CD14-positive monocyte (primary cell): ENCODE measurements at regions not wholly inside any gene's neighbourhood (a gene's known extent, or its start where the extent isn't known, plus 50 kb on each side); places are given as distances from the start of the nearest gene placed in this dataset.

Source experiments
- DNase-seq, 3 donors: peaks; one replicate each; pipeline ENCODE4 v3.0.0-alpha.2; 2011 to 2022
- H2AFZ ChIP-seq: 2 replicates; pipeline ENCODE4 v1.6.0; 2012; ENCODE audit warnings: mild to moderate bottlenecking, low read depth, low read length, inconsistent platforms; ENCODE audit not compliant: insufficient read depth, poor library complexity, severe bottlenecking
- H3K27ac ChIP-seq, 2 donors: 1 replicate in 1 of 2; 2 replicates in 1 of 2; pipeline ENCODE4 v1.5.1; 2012 to 2013; ENCODE audit warnings: low read length in 2 of 2, control low read depth in 1 of 2, inconsistent platforms in 1 of 2, low read depth in 1 of 2, mild to moderate bottlenecking in 1 of 2
- H3K27me3 ChIP-seq, 2 donors: one replicate each; pipeline versions ENCODE4 v1.6.0 to v1.6.1; 2011 to 2013; ENCODE audit warnings: low read length in 2 of 2; ENCODE audit not compliant: control insufficient read depth in 2 of 2, insufficient read depth in 2 of 2
- H3K36me3 ChIP-seq, 2 donors: replicated peaks in 1 of 2; 1 replicate in 1 of 2; 2 replicates in 1 of 2; pipeline versions ENCODE4 v1.5.1 to v1.6.1; 2012 to 2013; ENCODE audit warnings: low read length in 2 of 2, control low read depth in 1 of 2, inconsistent platforms in 1 of 2, mild to moderate bottlenecking in 1 of 2; ENCODE audit not compliant: insufficient read depth in 2 of 2, control insufficient read depth in 1 of 2
- H3K4me1 ChIP-seq, 2 donors: 1 replicate in 1 of 2; 2 replicates in 1 of 2; pipeline versions ENCODE4 v1.5.1 to v1.6.1; 2012 to 2013; ENCODE audit warnings: low read length in 2 of 2, control low read depth in 1 of 2, inconsistent platforms in 1 of 2, mild to moderate bottlenecking in 1 of 2, moderate library complexity in 1 of 2; ENCODE audit not compliant: insufficient read depth in 2 of 2, control insufficient read depth in 1 of 2
- H3K4me2 ChIP-seq: replicated peaks from 2 replicates; pipeline ENCODE3; 2012; ENCODE audit warnings: low read length, moderate library complexity, mild to moderate bottlenecking; ENCODE audit not compliant: poor library complexity, severe bottlenecking; ENCODE audit errors: extremely low read depth
- H3K4me3 ChIP-seq, 3 experiments: fragments of 200-600 bp in 1 of 3; sonication (generic) in 1 of 3; replicated peaks in 1 of 3; 1 replicate in 2 of 3; 2 replicates in 1 of 3; pipeline ENCODE4 v1.5.1; 2011 to 2013; ENCODE audit warnings: low read length in 3 of 3, mild to moderate bottlenecking in 3 of 3, control low read depth in 2 of 3, low read depth in 2 of 3, inconsistent platforms in 1 of 3, moderate library complexity in 1 of 3
- H3K79me2 ChIP-seq: 2 replicates; pipeline ENCODE4 v1.6.0; 2012; ENCODE audit warnings: mild to moderate bottlenecking, control low read depth, inconsistent platforms, low read length, moderate library complexity; ENCODE audit not compliant: insufficient read depth
- H3K9ac ChIP-seq: 2 replicates; pipeline ENCODE4 v1.6.0; 2017; ENCODE audit warnings: low read length, mild to moderate bottlenecking; ENCODE audit not compliant: insufficient read depth, poor library complexity, severe bottlenecking
- H3K9me3 ChIP-seq, 2 donors: replicated peaks in 1 of 2; 1 replicate in 1 of 2; 2 replicates in 1 of 2; pipeline versions ENCODE4 v1.5.1 to v1.6.1; 2012 to 2013; ENCODE audit warnings: low read length in 2 of 2, control low read depth in 1 of 2; ENCODE audit not compliant: control insufficient read depth in 1 of 2, insufficient read depth in 1 of 2
- H4K20me1 ChIP-seq: 2 replicates; pipeline ENCODE4 v1.6.0; 2012; ENCODE audit warnings: mild to moderate bottlenecking, low read length, control low read depth, moderate library complexity; ENCODE audit not compliant: insufficient read depth
- H3K27ac Mint-ChIP-seq, 7 donors: one replicate each; pipeline ENCODE4 v1.8.0; 2020; ENCODE audit warnings: mild to moderate bottlenecking in 7 of 7, mixed read lengths in 7 of 7, moderate library complexity in 6 of 7, inconsistent platforms in 2 of 7
- H3K27me3 Mint-ChIP-seq, 3 donors: one replicate each; pipeline ENCODE4 v1.8.0; 2021 to 2022; ENCODE audit warnings: low read depth in 3 of 3, mild to moderate bottlenecking in 3 of 3, mixed read lengths in 3 of 3, moderate library complexity in 3 of 3, inconsistent platforms in 1 of 3
- H3K36me3 Mint-ChIP-seq, 2 donors: one replicate each; pipeline ENCODE4 v1.8.0; 2020; ENCODE audit warnings: mixed read lengths in 2 of 2, inconsistent platforms in 1 of 2, mild to moderate bottlenecking in 1 of 2
- H3K4me1 Mint-ChIP-seq: one replicate; pipeline ENCODE4 v1.8.0; 2020; ENCODE audit warnings: mild to moderate bottlenecking, mixed read lengths
- H3K4me3 Mint-ChIP-seq, 2 donors: one replicate each; pipeline ENCODE4 v1.8.0; 2020; ENCODE audit warnings: mild to moderate bottlenecking in 2 of 2, mixed read lengths in 2 of 2, moderate library complexity in 1 of 2
- H3K9me3 Mint-ChIP-seq, 7 donors: one replicate each; pipeline ENCODE4 v1.8.0; 2020 to 2022; ENCODE audit warnings: mixed read lengths in 7 of 7, mild to moderate bottlenecking in 6 of 7, moderate library complexity in 6 of 7, inconsistent platforms in 2 of 7
- CTCF ChIP-seq: fragments of 200-600 bp; IDR thresholded peaks from one replicate; pipeline ENCODE4 v1.8.0; 2022; ENCODE audit warnings: antibody characterized with exemption, mild to moderate bottlenecking
- WGBS: methylation state at CpG from one replicate; pipeline ENCODE4 v1.1.5; 2013; ENCODE audit warnings: missing lambda C conversion rate; ENCODE audit not compliant: insufficient coverage; 5-methylcytosine and 5-hydroxymethylcytosine counted together
- intact Hi-C, 2 donors: fragments of 100-400 bp; cut with micrococcal nuclease; formaldehyde crosslinking; loops; one replicate each; pipeline versions ENCODE4 v1.15.0 to v1.15.1; 2023

- Mint-ChIP-seq H3K36me3 (no peaks in the 10 kb centered on the region), H3K9me3 (peaks cover 0 to 8% (median 2%) of the 10 kb centered on the region in 7 donors), H3K27ac (no peak overlapping the region), H3K27me3 (peaks cover 0 to 2% (median 0%) of the 10 kb centered on the region in 3 donors), H3K4me1 (no peaks in the 10 kb centered on the region), H3K4me3 (no peak overlapping the region)
- no peaks in the 10 kb centered on the region for H4K20me1 ChIP-seq
- no peak overlapping the region for H3K27ac ChIP-seq
- TF ChIP-seq CTCF = no peak
- no peak for DNase-seq
- H3K4me1 ChIP-seq = no peaks in the 10 kb centered on the region
- H3K79me2 ChIP-seq = no peaks in the 10 kb centered on the region
- no peak overlapping the region for H3K9ac ChIP-seq
- no peak overlapping the region for H2AFZ ChIP-seq
- no peak overlapping the region for H3K4me2 ChIP-seq
- no peak overlapping the region for H3K4me3 ChIP-seq
- H3K27me3 ChIP-seq = no peaks in the 10 kb centered on the region
- peaks cover 7 to 8% of the 10 kb centered on the region in 2 donors for H3K9me3 ChIP-seq
- no peaks in the 10 kb centered on the region for H3K36me3 ChIP-seq
- intact Hi-C loops = no loop called here
- 0% methylated on average over 1 of the region's 1 CpG for WGBS
Measured at GRCh38 chr3:22659651-22660475, 543.3 kb upstream of the UBE2E2 start.

- no peak overlapping the region for H3K9ac ChIP-seq
- H3K79me2 ChIP-seq = no peaks in the 10 kb centered on the region
- no peak overlapping the region for H2AFZ ChIP-seq
- no peak for TF ChIP-seq CTCF
- H3K4me3 Mint-ChIP-seq = no peak overlapping the region
- no peak overlapping the region for H3K27ac Mint-ChIP-seq
- intact Hi-C loops = no loop called here
- H3K4me3 ChIP-seq = no peak overlapping the region
- peaks cover 0 to 2% (median 0%) of the 10 kb centered on the region in 3 donors for H3K27me3 Mint-ChIP-seq
- no peaks in the 10 kb centered on the region for H3K4me1 ChIP-seq
- H3K4me2 ChIP-seq = no peak overlapping the region
- H3K9me3 ChIP-seq = peaks cover 7 to 8% of the 10 kb centered on the region in 2 donors
- no peaks in the 10 kb centered on the region for H4K20me1 ChIP-seq
- H3K4me1 Mint-ChIP-seq = no peaks in the 10 kb centered on the region
- no peak overlapping the region for H3K27ac ChIP-seq
- H3K27me3 ChIP-seq = no peaks in the 10 kb centered on the region
- no CpG with 5 or more reads among the region's 1 CpG for WGBS
- no peak for DNase-seq
- H3K36me3 ChIP-seq = no peaks in the 10 kb centered on the region
- H3K36me3 Mint-ChIP-seq = no peaks in the 10 kb centered on the region
- H3K9me3 Mint-ChIP-seq = peaks cover 0 to 7% (median 0%) of the 10 kb centered on the region in 7 donors
Measured at GRCh38 chr3:22660606-22661005, 542.5 kb upstream of the UBE2E2 start.
